Pancreas (tissue), 10 donors: ENCODE measurements at regions not wholly inside any gene's neighbourhood (a gene's known extent, or its start where the extent isn't known, plus 50 kb on each side); places are given as distances from the start of the nearest gene placed in this dataset.

Source experiments
- ATAC-seq, 4 donors: fragments of 200-7000 bp; cut with Tn5 transposase; one replicate each; pipeline versions ENCODE4 v1.8.0 to v1.9.1; 2020; ENCODE audit warnings: mild to moderate bottlenecking in 4 of 4, moderate library complexity in 4 of 4
- DNase-seq, 6 donors: peaks; one replicate each; pipeline ENCODE4 v3.0.0-alpha.2; 2020
- FAIRE-seq: peaks from 2 replicates; lab custom pipeline; 2012; peaks lifted over from hg19 to GRCh38; lab: Jason Lieb, UNC
- H3K27ac ChIP-seq, 4 donors: fragments of 200-600 bp; sonication (generic); 1 replicate in 3 of 4; 2 replicates in 1 of 4; pipeline versions ENCODE4 v1.5.0 to v1.8.0; 2020
- H3K27me3 ChIP-seq, 4 donors: fragments of 200-600 bp; one replicate each; pipeline ENCODE4 v1.8.0; 2021
- H3K36me3 ChIP-seq, 3 donors: fragments of 200-600 bp; sonication (generic) in 1 of 3; one replicate each; pipeline versions ENCODE4 v1.5.0 to v1.8.0; 2020 to 2021
- H3K4me1 ChIP-seq, 3 donors: fragments of 200-600 bp; one replicate each; pipeline ENCODE4 v1.8.0; 2021
- H3K4me3 ChIP-seq, 4 donors: fragments of 200-600 bp; sonication (generic) in 2 of 4; one replicate each; pipeline versions ENCODE4 v1.5.0 to v1.8.0; 2020 to 2021
- H3K9me3 ChIP-seq, 4 donors: fragments of 200-600 bp; one replicate each; pipeline ENCODE4 v1.8.0; 2021
- CTCF ChIP-seq, 4 donors: fragments of 200-600 bp; sonication (generic) in 3 of 4; IDR thresholded peaks; one replicate each; pipeline versions ENCODE4 v1.5.0 to v1.8.0; 2021; ENCODE audit warnings: antibody characterized with exemption in 4 of 4
- WGBS, 2 donors: extraction: QIAGEN DNeasy Blood & Tissue Kit; methylation state at CpG; one replicate each; pipeline ENCODE4 v1.1.7; 2013; 5-methylcytosine and 5-hydroxymethylcytosine counted together
- intact Hi-C, 3 donors: fragments of 100-400 bp; cut with DNase I; formaldehyde crosslinking; loops; one replicate each; pipeline versions ENCODE4 v1.11.1 to v1.14.2; 2022
- donor health status: healthy with polysubstance abuse.
- donor health status: DM: no; HTN: no; CAD: no; lungs with moderate emphysema.
- donor health status: DM: no; HTN: no; CAD: no.
- donor health status: control.
- donor health status: control.
- donor health status: Bipolar disorder and iron deficiency.
- donor health status: DM: yes; HTN: yes; CAD: no.
- donor health status: DM: no; HTN: no; CAD: no.
- donor health status: DM: no; HTN: no; CAD: no.
- donor health status: DM: yes; HTN: yes; CAD: no.

GRCh38 chr11:70490208-70490607, 91.9 kb downstream of the CTTN start:
- H3K4me3 ChIP-seq: no peak overlapping the region
- peak in 1 of 6 donors; percentile 12 for DNase-seq
- no peak overlapping the region for H3K27ac ChIP-seq
- no peaks in the 10 kb centered on the region for H3K9me3 ChIP-seq
- WGBS, 2 donors: 96 to 97% methylated on average over 13 of the region's 13 CpGs
- no peaks in the 10 kb centered on the region for H3K4me1 ChIP-seq
- H3K27me3 ChIP-seq: no peaks in the 10 kb centered on the region
- FAIRE-seq: no peak
- ATAC-seq: no peak
- intact Hi-C loops: no loop called here
- H3K36me3 ChIP-seq: peaks cover 0 to 17% (median 0%) of the 10 kb centered on the region in 3 donors
- TF ChIP-seq CTCF (IDR thresholded peaks at IDR 0.05): no peak

- peak in 1 of 6 donors; percentile 21 for DNase-seq
- H3K4me1 ChIP-seq: no peaks in the 10 kb centered on the region
- WGBS, 2 donors: 84 to 87% methylated on average over 8 of the region's 8 CpGs
- ATAC-seq: no peak
- no peak for TF ChIP-seq CTCF (IDR thresholded peaks at IDR 0.05)
- H3K9me3 ChIP-seq: no peaks in the 10 kb centered on the region
- intact Hi-C loops: no loop called here
- H3K36me3 ChIP-seq: peaks cover 0 to 10% (median 0%) of the 10 kb centered on the region in 3 donors
- no peak for FAIRE-seq
- no peaks in the 10 kb centered on the region for H3K27me3 ChIP-seq
- H3K27ac ChIP-seq: no peak overlapping the region
- no peak overlapping the region for H3K4me3 ChIP-seq
Observed at GRCh38 chr11:70490723-70491558, 92.6 kb downstream of the CTTN start.

- intact Hi-C loops: no loop called here
- Histone ChIP-seq H3K36me3 (peaks cover 0 to 9% (median 0%) of the 10 kb centered on the region in 3 donors), H3K27ac (no peak overlapping the region), H3K27me3 (no peaks in the 10 kb centered on the region), H3K4me1 (no peaks in the 10 kb centered on the region), H3K4me3 (no peak overlapping the region), H3K9me3 (no peaks in the 10 kb centered on the region)
- TF ChIP-seq CTCF (IDR thresholded peaks at IDR 0.05): no peak
- 97 to 98% methylated on average over 30 of the region's 30 CpGs for WGBS, 2 donors
- ATAC-seq: no peak
- FAIRE-seq: no peak
- DNase-seq: peak in 1 of 6 donors; percentile 52
Observed at GRCh38 chr11:70491696-70492472, 93.6 kb downstream of the CTTN start.

GRCh38 chr11:70493089-70493474, 94.8 kb downstream of the CTTN start:
- ATAC-seq (no peak), DNase-seq (no peak), FAIRE-seq (no peak)
- Histone ChIP-seq H3K4me1 (no peaks in the 10 kb centered on the region), H3K9me3 (no peaks in the 10 kb centered on the region), H3K4me3 (no peak overlapping the region), H3K27ac (no peak overlapping the region), H3K36me3 (peaks cover 0 to 9% (median 0%) of the 10 kb centered on the region in 3 donors), H3K27me3 (no peaks in the 10 kb centered on the region)
- intact Hi-C loops: no loop called here
- WGBS, 2 donors: 92 to 97% methylated on average over 3 of the region's 3 CpGs
- TF ChIP-seq CTCF (IDR thresholded peaks at IDR 0.05): no peak
